NB4 (cell line): ENCODE measurements at regions not wholly inside any gene's neighbourhood (a gene's known extent, or its start where the extent isn't known, plus 50 kb on each side); places are given as distances from the start of the nearest gene placed in this dataset.

Experiments
- CTCF ChIP-seq: IDR thresholded peaks from one replicate; pipeline ENCODE4 v1.5.1; 2012; ENCODE audit warnings: low read depth, low read length
- MAX ChIP-seq: IDR thresholded peaks from 2 replicates; pipeline ENCODE4 v1.6.1; 2011; ENCODE audit warnings: low read depth, low read length
- POLR2A ChIP-seq: IDR thresholded peaks from 2 replicates; pipeline ENCODE4 v1.6.1; 2011; ENCODE audit warnings: mild to moderate bottlenecking; ENCODE audit not compliant: insufficient read length; ENCODE audit errors: extremely low read depth

- TF ChIP-seq CTCF = no peak
- no peak for TF ChIP-seq POLR2A
- TF ChIP-seq MAX = no peak
Observed at GRCh38 chr1:56065729-56066128, 513.6 kb downstream of the PLPP3 start.
